GM12878 (cell line): ENCODE measurements at regions not wholly inside any gene's neighbourhood (a gene's known extent, or its start where the extent isn't known, plus 50 kb on each side); places are given as distances from the start of the nearest gene placed in this dataset.

Experiments used
- ATAC-seq: fragments of 200-7000 bp; cut with Tn5 transposase; 3 replicates; pipeline ENCODE4 v1.9.1; 2020; ENCODE audit warnings: mild to moderate bottlenecking, moderate library complexity
- BruUV-seq: library from RNA; stranded (reverse); fragments of 400-500 nt; replicated peaks from 2 replicates; lab custom pipeline; 2021; lab: Mats Ljungman, UMichigan
- CTCF ChIA-PET: fragments of 300-600 bp; sonication (Branson Sonifier 250); formaldehyde crosslinking; extraction: SDS; loops from one replicate; lab custom pipeline; 2021; ENCODE audit warnings: inconsistent platforms; lab: Yijun Ruan, JAX
- POLR2A ChIA-PET: fragments of 350-600 bp; formaldehyde crosslinking; extraction: SDS; loops from one replicate; lab custom pipeline; 2021; ENCODE audit warnings: inconsistent platforms; lab: Charles Lee
- RAD21 ChIA-PET: fragments of 300-600 bp; sonication (Branson Sonifier 250); formaldehyde crosslinking; loops from one replicate; lab custom pipeline; 2023; ENCODE audit warnings: antibody characterized with exemption; ENCODE audit not compliant: unreplicated experiment; lab: Charles Lee
- SMC1A ChIA-PET: fragments of 300-600 bp; sonication (Branson Sonifier 250); formaldehyde crosslinking; loops from one replicate; lab custom pipeline; 2023; ENCODE audit not compliant: unreplicated experiment, uncharacterized antibody; lab: Charles Lee
- DNase-seq: peaks from one replicate; pipeline ENCODE4 v3.0.0-alpha.2; 2011; ENCODE audit warnings: low read depth, low spot score
- FAIRE-seq: peaks from 3 replicates; lab custom pipeline; 2011; peaks lifted over from hg19 to GRCh38; lab: Jason Lieb, UNC
- H2AFZ ChIP-seq: 2 replicates; pipeline ENCODE4 v1.6.0; 2011; ENCODE audit warnings: low read depth, low read length, control low read depth; ENCODE audit not compliant: control insufficient read depth
- H3K27ac ChIP-seq: 2 replicates; pipeline ENCODE4 v1.5.1; 2011; ENCODE audit warnings: control low read depth; ENCODE audit not compliant: control insufficient read depth, insufficient read depth
- H3K27me3 ChIP-seq, 2 experiments: replicated peaks in 1 of 2; 2 replicates each; pipeline versions ENCODE4 v1.6.0 to v1.6.1; 2011; ENCODE audit warnings: low read length in 1 of 2; ENCODE audit not compliant: control insufficient read depth in 2 of 2, insufficient read depth in 2 of 2
- H3K36me3 ChIP-seq, 2 experiments: 2 replicates each; pipeline ENCODE4 v1.5.1; 2011; ENCODE audit warnings: low read length in 1 of 2; ENCODE audit not compliant: control insufficient read depth in 2 of 2, insufficient read depth in 2 of 2
- H3K4me1 ChIP-seq: 2 replicates; pipeline ENCODE4 v1.6.1; 2011; ENCODE audit warnings: mild to moderate bottlenecking, low read length, moderate library complexity, mixed read lengths; ENCODE audit not compliant: control insufficient read depth, insufficient read depth
- H3K4me2 ChIP-seq: 2 replicates; pipeline ENCODE4 v1.6.0; 2011; ENCODE audit warnings: control low read depth; ENCODE audit not compliant: control insufficient read depth, insufficient read depth
- H3K4me3 ChIP-seq: fragments of 200-600 bp; sonication (generic); 2 replicates; pipeline ENCODE4 v1.5.1; 2016
- H3K79me2 ChIP-seq: 2 replicates; pipeline ENCODE4 v1.6.0; 2011; ENCODE audit warnings: low read length; ENCODE audit not compliant: control insufficient read depth, insufficient read depth
- H3K9ac ChIP-seq: 2 replicates; pipeline ENCODE4 v1.8.0; 2011; ENCODE audit warnings: low read length, control low read depth, mixed read lengths; ENCODE audit not compliant: control insufficient read depth, insufficient read depth
- H3K9me3 ChIP-seq: replicated peaks from 3 replicates; pipeline ENCODE4 v1.5.1; 2011; ENCODE audit warnings: mild to moderate bottlenecking, low read length; ENCODE audit not compliant: control insufficient read depth, insufficient read depth
- H4K20me1 ChIP-seq: 2 replicates; pipeline ENCODE4 v1.6.0; 2011; ENCODE audit not compliant: control insufficient read depth, insufficient read depth
- DPF2 ChIP-seq: fragments of 450-650 bp; IDR thresholded peaks from 2 replicates; pipeline ENCODE4 v1.6.1; 2017; ENCODE audit warnings: mild to moderate bottlenecking
- MLLT1 ChIP-seq: fragments of 450-650 bp; IDR thresholded peaks from 2 replicates; pipeline ENCODE4 v1.6.1; 2016; ENCODE audit warnings: mild to moderate bottlenecking
- MTA3 ChIP-seq: IDR thresholded peaks from 2 replicates; pipeline ENCODE4 v1.6.1; 2012; ENCODE audit warnings: low read length, inconsistent platforms, borderline replicate concordance
- PML ChIP-seq: IDR thresholded peaks from 2 replicates; pipeline ENCODE4 v1.6.1; 2012; ENCODE audit warnings: low read length, inconsistent platforms
- PRDM15 ChIP-seq: fragments of 450-650 bp; formaldehyde crosslinking; IDR thresholded peaks from 2 replicates; pipeline ENCODE4 v1.4.0; 2020; ENCODE audit warnings: mild to moderate bottlenecking, moderate library complexity
- STAT1 ChIP-seq: fragments of 450-650 bp; conservative IDR thresholded peaks from 2 replicates; pipeline ENCODE4 v1.6.1; 2014; ENCODE audit warnings: antibody characterized with exemption, mild to moderate bottlenecking
- WRNIP1 ChIP-seq: IDR thresholded peaks from 2 replicates; pipeline ENCODE4 v1.6.1; 2011; ENCODE audit warnings: low read depth, low read length, improper control_type of control experiment, borderline replicate concordance
- WGBS: methylation state at CpG from one replicate; pipeline ENCODE4 v1.1.6; 2016; ENCODE audit warnings: low lambda C conversion rate; ENCODE audit not compliant: insufficient replicate concordance, insufficient coverage; ENCODE audit errors: missing lambda C conversion rate; 5-methylcytosine and 5-hydroxymethylcytosine counted together
- in situ Hi-C: fragments of 300-500 bp; cut with MboI; formaldehyde crosslinking; loops from 9 replicates; pipeline ENCODE4 v1.14.3; 2018; ENCODE audit warnings: mixed read lengths
- intact Hi-C: fragments of 100-400 bp; cut with micrococcal nuclease; formaldehyde crosslinking; loops from one replicate; pipeline ENCODE4 v1.14.2; 2022; ENCODE audit not compliant: unreplicated experiment

GRCh38 chr3:181052256-181052655, 62.7 kb upstream of the DNAJC19 start:
- no peak for TF ChIP-seq WRNIP1
- TF ChIP-seq PML, result no peak
- TF ChIP-seq DPF2, result no peak
- no peak for TF ChIP-seq PRDM15 (CRISPR knock-in tag)
- no peak for TF ChIP-seq STAT1
- TF ChIP-seq MTA3, result no peak
- no peak for TF ChIP-seq MLLT1
- ChIA-PET RAD21 (no interaction called here), CTCF (no interaction called here), POLR2A (no interaction called here), SMC1A (no interaction called here)
- Histone ChIP-seq H3K79me2 (no peaks in the 10 kb centered on the region), H3K36me3 (no peaks in the 10 kb centered on the region), H3K9me3 (no peaks in the 10 kb centered on the region), H3K4me1 (no peaks in the 10 kb centered on the region), H3K27ac (no peak overlapping the region), H4K20me1 (no peaks in the 10 kb centered on the region), H3K27me3 (no peaks in the 10 kb centered on the region), H2AFZ (no peak overlapping the region), H3K9ac (no peak overlapping the region), H3K4me2 (no peak overlapping the region), H3K4me3 (no peak overlapping the region)
- in situ Hi-C loops (no loop called here), intact Hi-C loops (no loop called here)
- no peak for DNase-seq
- 0% methylated on average over 2 of the region's 2 CpGs for WGBS
- ATAC-seq, result no peak
- BruUV-seq, result no TSS peak
- no peak for FAIRE-seq
